Nephron (organoid): ENCODE measurements at regions not wholly inside any gene's neighbourhood (a gene's known extent, or its start where the extent isn't known, plus 50 kb on each side); places are given as distances from the start of the nearest gene placed in this dataset.

ENCODE experiments used
- H3K27ac Mint-ChIP-seq, 3 experiments: 2 replicates each; pipeline ENCODE4 v1.8.0; 2020; ENCODE audit warnings: mixed read lengths in 3 of 3, mild to moderate bottlenecking in 2 of 3, moderate library complexity in 1 of 3
- H3K27me3 Mint-ChIP-seq: 2 replicates; pipeline ENCODE4 v1.8.0; 2021; ENCODE audit warnings: low read depth, mild to moderate bottlenecking, moderate library complexity, mixed read lengths
- H3K36me3 Mint-ChIP-seq: 2 replicates; pipeline ENCODE4 v1.8.0; 2020; ENCODE audit warnings: low read depth, mixed read lengths
- H3K4me1 Mint-ChIP-seq: 2 replicates; pipeline ENCODE4 v1.8.0; 2020; ENCODE audit warnings: mixed read lengths
- H3K4me3 Mint-ChIP-seq, 3 experiments: 2 replicates each; pipeline ENCODE4 v1.8.0; 2020; ENCODE audit warnings: mild to moderate bottlenecking in 3 of 3, mixed read lengths in 3 of 3, moderate library complexity in 2 of 3
- H3K9me3 Mint-ChIP-seq: 2 replicates; pipeline ENCODE4 v1.8.0; 2020; ENCODE audit warnings: mixed read lengths
- TF ChIP-seq, protein P1 (sequence below), 3 experiments: fragments of 200-600 bp; sonication (generic); IDR thresholded peaks; one replicate each; pipeline ENCODE4 v1.5.0; 2021; ENCODE audit warnings: antibody characterized with exemption in 3 of 3; ENCODE audit not compliant: unreplicated experiment in 3 of 3

DNA sequence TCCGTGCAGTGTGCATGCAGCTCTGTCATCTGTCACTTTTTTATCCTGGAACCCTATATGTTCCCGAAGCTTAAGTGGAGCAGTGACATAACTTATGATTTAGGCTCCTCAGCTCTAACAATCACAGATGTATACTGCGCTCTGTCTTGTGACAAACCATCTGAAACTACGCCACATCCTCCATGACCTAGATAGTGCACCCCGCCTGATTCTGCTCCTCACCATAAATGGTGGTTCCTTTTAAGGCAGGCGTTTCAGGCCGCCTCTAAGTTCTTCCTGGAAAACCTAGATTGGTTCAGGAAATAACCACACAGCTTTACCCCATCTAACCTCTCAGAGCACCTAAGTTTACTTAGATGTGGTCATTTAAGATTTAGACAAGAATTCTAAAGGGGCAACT, 372.0 kb downstream of the CDH10 start:
- TF ChIP-seq, protein P1, sequence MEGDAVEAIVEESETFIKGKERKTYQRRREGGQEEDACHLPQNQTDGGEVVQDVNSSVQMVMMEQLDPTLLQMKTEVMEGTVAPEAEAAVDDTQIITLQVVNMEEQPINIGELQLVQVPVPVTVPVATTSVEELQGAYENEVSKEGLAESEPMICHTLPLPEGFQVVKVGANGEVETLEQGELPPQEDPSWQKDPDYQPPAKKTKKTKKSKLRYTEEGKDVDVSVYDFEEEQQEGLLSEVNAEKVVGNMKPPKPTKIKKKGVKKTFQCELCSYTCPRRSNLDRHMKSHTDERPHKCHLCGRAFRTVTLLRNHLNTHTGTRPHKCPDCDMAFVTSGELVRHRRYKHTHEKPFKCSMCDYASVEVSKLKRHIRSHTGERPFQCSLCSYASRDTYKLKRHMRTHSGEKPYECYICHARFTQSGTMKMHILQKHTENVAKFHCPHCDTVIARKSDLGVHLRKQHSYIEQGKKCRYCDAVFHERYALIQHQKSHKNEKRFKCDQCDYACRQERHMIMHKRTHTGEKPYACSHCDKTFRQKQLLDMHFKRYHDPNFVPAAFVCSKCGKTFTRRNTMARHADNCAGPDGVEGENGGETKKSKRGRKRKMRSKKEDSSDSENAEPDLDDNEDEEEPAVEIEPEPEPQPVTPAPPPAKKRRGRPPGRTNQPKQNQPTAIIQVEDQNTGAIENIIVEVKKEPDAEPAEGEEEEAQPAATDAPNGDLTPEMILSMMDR (IDR thresholded peaks at IDR 0.05; ENCODE audit: unreplicated experiment in 3 of 3): no peak
- Mint-ChIP-seq H3K36me3 (no peaks in the 10 kb centered on the region), H3K27ac (no peak overlapping the region), H3K27me3 (no peaks in the 10 kb centered on the region), H3K9me3 (no peaks in the 10 kb centered on the region), H3K4me3 (no peak overlapping the region), H3K4me1 (no peaks in the 10 kb centered on the region)

GRCh38 chr5:24280215-24280614, 364.6 kb downstream of the CDH10 start:
- H3K27me3 Mint-ChIP-seq: no peaks in the 10 kb centered on the region
- TF ChIP-seq, protein P1 (IDR thresholded peaks at IDR 0.05; ENCODE audit: unreplicated experiment in 3 of 3): no peak
- no peak overlapping the region for H3K27ac Mint-ChIP-seq
- H3K4me3 Mint-ChIP-seq: no peak overlapping the region
- no peaks in the 10 kb centered on the region for H3K36me3 Mint-ChIP-seq
- H3K4me1 Mint-ChIP-seq: no peaks in the 10 kb centered on the region
- no peaks in the 10 kb centered on the region for H3K9me3 Mint-ChIP-seq

GRCh38 chr5:24281818-24282217, 363.0 kb downstream of the CDH10 start:
- TF ChIP-seq, protein P1 (IDR thresholded peaks at IDR 0.05; ENCODE audit: unreplicated experiment in 3 of 3): no peak
- no peak overlapping the region for H3K4me3 Mint-ChIP-seq
- no peak overlapping the region for H3K27ac Mint-ChIP-seq
- H3K36me3 Mint-ChIP-seq: no peaks in the 10 kb centered on the region
- no peaks in the 10 kb centered on the region for H3K4me1 Mint-ChIP-seq
- no peaks in the 10 kb centered on the region for H3K9me3 Mint-ChIP-seq
- H3K27me3 Mint-ChIP-seq: no peaks in the 10 kb centered on the region

DNA sequence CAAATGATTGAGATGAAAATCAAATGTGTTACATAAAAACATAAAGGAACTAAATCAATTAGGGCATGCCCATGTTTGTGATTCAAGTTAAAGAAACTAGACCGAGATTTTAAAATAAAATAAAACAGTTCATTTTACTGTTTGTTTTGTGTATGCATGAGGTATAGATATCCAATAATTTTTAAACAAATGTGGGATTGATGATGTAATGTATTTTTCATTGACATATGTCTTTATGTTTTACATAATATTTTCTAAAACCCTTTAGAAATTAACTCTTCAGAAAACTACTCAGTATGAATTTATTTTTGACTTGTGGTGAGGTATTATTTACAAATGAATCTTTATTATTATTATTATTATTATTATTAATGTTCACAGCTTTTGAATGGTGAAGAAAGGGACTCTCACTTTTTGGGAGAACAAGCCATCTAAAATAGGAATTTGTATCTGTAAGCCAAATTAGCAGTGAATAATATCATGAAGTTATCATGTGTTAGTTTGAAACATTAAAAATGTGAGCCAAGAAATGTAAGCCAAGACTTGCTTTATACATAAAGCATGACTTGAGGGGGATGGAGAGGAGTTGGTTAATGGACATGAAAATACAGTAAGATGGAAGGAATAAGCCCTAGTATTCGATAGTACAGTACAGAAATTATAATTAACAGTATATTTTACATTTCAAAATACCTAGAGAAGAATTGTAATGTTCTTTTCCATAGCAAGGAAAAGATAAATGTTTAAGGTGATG, 355.0 kb downstream of the CDH10 start:
- Mint-ChIP-seq H3K4me3 (no peak overlapping the region), H3K9me3 (no peaks in the 10 kb centered on the region), H3K27ac (no peak overlapping the region), H3K27me3 (no peaks in the 10 kb centered on the region), H3K36me3 (no peaks in the 10 kb centered on the region), H3K4me1 (no peaks in the 10 kb centered on the region)
- TF ChIP-seq, protein P1 (IDR thresholded peaks at IDR 0.05; ENCODE audit: unreplicated experiment in 3 of 3): no peak

GRCh38 chr5:24290536-24290935, 354.2 kb downstream of the CDH10 start:
- H3K4me3 Mint-ChIP-seq: no peak overlapping the region
- no peaks in the 10 kb centered on the region for H3K27me3 Mint-ChIP-seq
- H3K27ac Mint-ChIP-seq: no peak overlapping the region
- TF ChIP-seq, protein P1 (IDR thresholded peaks at IDR 0.05; ENCODE audit: unreplicated experiment in 3 of 3): no peak
- H3K4me1 Mint-ChIP-seq: no peaks in the 10 kb centered on the region
- no peaks in the 10 kb centered on the region for H3K9me3 Mint-ChIP-seq
- H3K36me3 Mint-ChIP-seq: no peaks in the 10 kb centered on the region

DNA sequence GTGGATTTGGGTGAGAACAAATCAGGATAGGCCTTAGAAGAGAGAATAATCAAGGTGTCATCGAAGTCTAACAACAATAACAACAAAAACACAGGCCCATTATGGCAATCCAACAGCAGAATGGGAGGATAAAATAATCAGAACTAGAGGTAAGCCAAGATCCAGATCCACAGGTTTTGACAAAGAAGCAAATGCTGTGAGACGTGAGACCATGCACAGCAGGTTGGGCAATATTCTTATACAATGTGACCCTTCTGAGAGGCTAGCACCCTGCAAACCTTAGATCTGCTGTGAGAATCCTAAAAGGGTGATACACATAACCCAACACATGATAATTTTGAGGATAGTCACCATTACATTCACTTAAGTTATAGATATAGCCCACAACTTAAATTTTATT, 352.9 kb downstream of the CDH10 start:
- Mint-ChIP-seq H3K9me3 (no peaks in the 10 kb centered on the region), H3K4me3 (no peak overlapping the region), H3K4me1 (no peaks in the 10 kb centered on the region), H3K36me3 (no peaks in the 10 kb centered on the region), H3K27ac (no peak overlapping the region), H3K27me3 (no peaks in the 10 kb centered on the region)
- TF ChIP-seq, protein P1 (IDR thresholded peaks at IDR 0.05; ENCODE audit: unreplicated experiment in 3 of 3): no peak
